Mesenchymal stem cell (in vitro differentiated cells and primary cell): ENCODE measurements at regions not wholly inside any gene's neighbourhood (a gene's known extent, or its start where the extent isn't known, plus 50 kb on each side); places are given as distances from the start of the nearest gene placed in this dataset.

Source experiments
- DNase-seq: peaks from one replicate; pipeline ENCODE4 v3.0.0-alpha.2; 2013
- H2AFZ ChIP-seq: one replicate; pipeline ENCODE4 v1.6.1; 2013; ENCODE audit warnings: low read depth, mild to moderate bottlenecking, control low read depth, inconsistent platforms, low read length, moderate library complexity
- H2AK5ac ChIP-seq: 2 replicates; pipeline ENCODE4 v1.6.1; 2013; ENCODE audit warnings: low read length, moderate library complexity, mild to moderate bottlenecking, inconsistent platforms; ENCODE audit not compliant: severe bottlenecking
- H2BK120ac ChIP-seq: one replicate; pipeline ENCODE4 v1.6.1; 2013; ENCODE audit warnings: low read depth, mild to moderate bottlenecking, inconsistent platforms, low read length, moderate library complexity
- H2BK12ac ChIP-seq, 2 experiments: one replicate each; pipeline ENCODE4 v1.6.1; 2013; ENCODE audit warnings: inconsistent platforms in 2 of 2, low read length in 2 of 2, mild to moderate bottlenecking in 2 of 2, moderate library complexity in 2 of 2, control low read depth in 1 of 2
- H2BK15ac ChIP-seq: one replicate; pipeline ENCODE4 v1.6.1; 2013; ENCODE audit warnings: mild to moderate bottlenecking, low read depth, inconsistent platforms; ENCODE audit not compliant: poor library complexity, severe bottlenecking
- H2BK5ac ChIP-seq: 2 replicates; pipeline ENCODE4 v1.6.1; 2013; ENCODE audit warnings: low read depth, mild to moderate bottlenecking, low read length, control low read depth, inconsistent platforms; ENCODE audit not compliant: poor library complexity, severe bottlenecking
- H3K14ac ChIP-seq, 2 experiments: one replicate each; pipeline ENCODE4 v1.6.1; 2013; ENCODE audit warnings: inconsistent platforms in 2 of 2, low read length in 2 of 2, control low read depth in 1 of 2, mild to moderate bottlenecking in 1 of 2, moderate library complexity in 1 of 2
- H3K18ac ChIP-seq, 2 experiments: one replicate each; pipeline ENCODE4 v1.6.1; 2013; ENCODE audit warnings: inconsistent platforms in 2 of 2, low read length in 2 of 2, control low read depth in 1 of 2, low read depth in 1 of 2, mild to moderate bottlenecking in 1 of 2
- H3K23ac ChIP-seq, 2 experiments: one replicate each; pipeline ENCODE4 v1.6.1; 2013; ENCODE audit warnings: inconsistent platforms in 2 of 2, low read length in 2 of 2, mild to moderate bottlenecking in 2 of 2, moderate library complexity in 2 of 2, control low read depth in 1 of 2
- H3K27ac ChIP-seq: 2 replicates; pipeline ENCODE4 v1.5.1; 2013; ENCODE audit warnings: mild to moderate bottlenecking, moderate library complexity, low read length, control low read depth, inconsistent platforms; ENCODE audit not compliant: poor library complexity, severe bottlenecking
- H3K27me3 ChIP-seq, 2 experiments: 2 replicates each; pipeline versions ENCODE4 v1.6.1 to v1.7.0; 2013; ENCODE audit warnings: low read length in 2 of 2, mild to moderate bottlenecking in 2 of 2, moderate library complexity in 2 of 2, control low read depth in 1 of 2, inconsistent platforms in 1 of 2; ENCODE audit not compliant: control insufficient read depth in 1 of 2, insufficient read depth in 1 of 2
- H3K36me3 ChIP-seq, 2 experiments: 2 replicates each; pipeline versions ENCODE4 v1.6.1 to v1.7.0; 2013; ENCODE audit warnings: low read length in 2 of 2, control low read depth in 1 of 2, inconsistent platforms in 1 of 2, low read depth in 1 of 2, mild to moderate bottlenecking in 1 of 2; ENCODE audit not compliant: insufficient read depth in 2 of 2, control insufficient read depth in 1 of 2
- H3K4ac ChIP-seq, 2 experiments: one replicate each; pipeline ENCODE4 v1.6.1; 2013; ENCODE audit warnings: inconsistent platforms in 2 of 2, low read length in 2 of 2, mild to moderate bottlenecking in 2 of 2, moderate library complexity in 2 of 2, control low read depth in 1 of 2, low read depth in 1 of 2
- H3K4me1 ChIP-seq: 2 replicates; pipeline ENCODE4 v1.6.1; 2013; ENCODE audit warnings: low read depth, low read length, control low read depth; ENCODE audit not compliant: control insufficient read depth, insufficient read depth
- H3K4me2 ChIP-seq: 2 replicates; pipeline ENCODE4 v1.6.1; 2013; ENCODE audit warnings: low read length, mild to moderate bottlenecking, inconsistent platforms; ENCODE audit not compliant: poor library complexity, severe bottlenecking
- H3K4me3 ChIP-seq, 2 experiments: 2 replicates each; pipeline versions ENCODE4 v1.5.1 to v1.7.0; 2013; ENCODE audit warnings: low read length in 2 of 2, mild to moderate bottlenecking in 2 of 2, control low read depth in 1 of 2, low read depth in 1 of 2; ENCODE audit not compliant: insufficient read depth in 1 of 2
- H3K79me1 ChIP-seq: replicated peaks from 2 replicates; pipeline ENCODE4 v1.6.1; 2013; ENCODE audit warnings: mild to moderate bottlenecking, control low read depth, low read length, inconsistent platforms; ENCODE audit not compliant: poor library complexity, severe bottlenecking
- H3K9ac ChIP-seq: 2 replicates; pipeline ENCODE4 v1.7.0; 2013; ENCODE audit warnings: mild to moderate bottlenecking, low read length, moderate library complexity
- H3K9me3 ChIP-seq: 2 replicates; pipeline ENCODE4 v1.7.0; 2013; ENCODE audit warnings: mild to moderate bottlenecking, low read length; ENCODE audit not compliant: control insufficient read depth
- H4K8ac ChIP-seq: one replicate; pipeline ENCODE4 v1.6.1; 2013; ENCODE audit warnings: inconsistent platforms, mild to moderate bottlenecking, low read length, moderate library complexity
- H4K91ac ChIP-seq: one replicate; pipeline ENCODE4 v1.6.1; 2013; ENCODE audit warnings: mild to moderate bottlenecking, low read length, inconsistent platforms
- WGBS: methylation state at CpG from one replicate; pipeline ENCODE4 v1.1.7; 2013; ENCODE audit warnings: mixed read lengths; 5-methylcytosine and 5-hydroxymethylcytosine counted together

DNA sequence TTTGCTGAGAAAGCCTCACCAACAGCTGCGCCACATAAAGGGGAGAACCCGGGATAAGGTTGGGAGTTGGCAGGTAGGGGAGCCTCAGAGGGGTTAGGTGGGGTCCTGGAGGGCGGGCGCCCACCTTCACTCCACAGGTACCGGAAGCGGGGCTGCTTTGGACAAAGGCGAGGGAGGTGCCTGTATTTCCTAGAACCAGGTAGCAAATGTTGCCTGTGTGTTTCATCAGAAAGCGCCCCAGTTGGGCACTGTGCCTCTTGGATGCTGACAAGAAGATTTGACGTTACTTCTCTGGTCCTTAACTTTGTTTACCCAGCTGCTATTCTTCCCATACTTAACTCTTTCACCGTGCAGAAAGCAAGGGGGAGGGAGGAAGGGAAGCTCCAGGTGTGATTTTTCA, 278.9 kb downstream of the ZNF536 start:
- H2BK5ac ChIP-seq, result no peak overlapping the region
- H2BK120ac ChIP-seq, result no peak overlapping the region
- H2AK5ac ChIP-seq, result no peak overlapping the region
- H2BK15ac ChIP-seq, result no peak overlapping the region
- H3K4me2 ChIP-seq, result no peak overlapping the region
- H2BK12ac ChIP-seq, result no peak overlapping the region
- no peak overlapping the region for H3K4me3 ChIP-seq
- WGBS, result 78% methylated on average over 10 of the region's 10 CpGs
- no peak overlapping the region for H4K8ac ChIP-seq
- no peak overlapping the region for H3K14ac ChIP-seq
- H3K36me3 ChIP-seq, result no peaks in the 10 kb centered on the region
- H3K4me1 ChIP-seq, result peaks cover 1% of the 10 kb centered on the region
- no peak for DNase-seq
- H4K91ac ChIP-seq, result no peak overlapping the region
- no peaks in the 10 kb centered on the region for H3K79me1 ChIP-seq
- no peak overlapping the region for H3K9ac ChIP-seq
- H3K27ac ChIP-seq, result no peak overlapping the region
- H3K4ac ChIP-seq, result no peak overlapping the region
- no peaks in the 10 kb centered on the region for H3K9me3 ChIP-seq
- peaks cover 7 to 85% of the 10 kb centered on the region in 2 experiments for H3K27me3 ChIP-seq
- no peak overlapping the region for H3K23ac ChIP-seq
- H2AFZ ChIP-seq, result no peak overlapping the region
- H3K18ac ChIP-seq, result no peak overlapping the region

DNA sequence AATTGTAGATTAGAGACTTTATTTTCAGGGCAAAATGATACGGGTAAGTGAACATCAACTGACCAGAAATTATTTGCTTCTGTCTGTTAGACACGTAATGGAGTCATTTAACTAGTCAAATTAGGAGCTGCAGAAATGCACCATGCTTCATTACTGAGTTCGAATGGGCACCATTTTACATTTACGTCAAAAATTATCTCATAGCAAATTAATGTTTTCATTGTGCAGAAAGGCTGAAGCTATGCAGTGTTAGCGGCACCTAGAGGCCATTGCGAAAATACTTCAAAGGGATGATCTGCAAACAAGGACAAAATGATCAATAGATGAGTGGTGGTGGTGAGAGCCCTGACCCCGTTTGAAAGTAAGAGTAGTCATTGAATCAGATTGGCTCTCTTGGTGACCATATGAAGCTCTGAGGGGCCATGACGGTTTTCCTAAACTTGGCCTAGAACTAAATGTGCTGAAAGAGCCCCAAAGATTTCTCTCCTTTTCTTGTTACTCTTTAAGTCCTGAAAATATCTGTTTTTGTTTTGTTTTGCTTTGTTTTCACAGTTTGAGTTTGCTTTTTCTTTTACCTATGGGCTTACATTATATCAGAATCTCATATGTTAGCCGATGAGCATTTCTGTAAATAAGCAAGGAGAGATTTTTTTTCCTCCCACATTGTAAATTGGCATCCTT, 277.9 kb downstream of the ZNF536 start:
- Histone ChIP-seq H2BK5ac (no peak overlapping the region), H3K27ac (no peak overlapping the region), H3K18ac (no peak overlapping the region), H4K8ac (no peak overlapping the region), H3K4ac (no peak overlapping the region), H2AK5ac (no peak overlapping the region), H3K4me3 (no peak overlapping the region), H3K14ac (no peak overlapping the region), H3K9ac (no peak overlapping the region), H3K4me2 (no peak overlapping the region), H3K27me3 (peaks cover 7 to 84% of the 10 kb centered on the region in 2 experiments), H2AFZ (no peak overlapping the region), H3K79me1 (no peaks in the 10 kb centered on the region), H2BK120ac (no peak overlapping the region), H3K23ac (no peak overlapping the region), H4K91ac (no peak overlapping the region), H2BK12ac (no peak overlapping the region), H3K4me1 (peaks cover 1% of the 10 kb centered on the region), H3K9me3 (no peaks in the 10 kb centered on the region), H2BK15ac (no peak overlapping the region), H3K36me3 (no peaks in the 10 kb centered on the region)
- peak; percentile 41 for DNase-seq
- 26% methylated on average over 6 of the region's 9 CpGs for WGBS

DNA sequence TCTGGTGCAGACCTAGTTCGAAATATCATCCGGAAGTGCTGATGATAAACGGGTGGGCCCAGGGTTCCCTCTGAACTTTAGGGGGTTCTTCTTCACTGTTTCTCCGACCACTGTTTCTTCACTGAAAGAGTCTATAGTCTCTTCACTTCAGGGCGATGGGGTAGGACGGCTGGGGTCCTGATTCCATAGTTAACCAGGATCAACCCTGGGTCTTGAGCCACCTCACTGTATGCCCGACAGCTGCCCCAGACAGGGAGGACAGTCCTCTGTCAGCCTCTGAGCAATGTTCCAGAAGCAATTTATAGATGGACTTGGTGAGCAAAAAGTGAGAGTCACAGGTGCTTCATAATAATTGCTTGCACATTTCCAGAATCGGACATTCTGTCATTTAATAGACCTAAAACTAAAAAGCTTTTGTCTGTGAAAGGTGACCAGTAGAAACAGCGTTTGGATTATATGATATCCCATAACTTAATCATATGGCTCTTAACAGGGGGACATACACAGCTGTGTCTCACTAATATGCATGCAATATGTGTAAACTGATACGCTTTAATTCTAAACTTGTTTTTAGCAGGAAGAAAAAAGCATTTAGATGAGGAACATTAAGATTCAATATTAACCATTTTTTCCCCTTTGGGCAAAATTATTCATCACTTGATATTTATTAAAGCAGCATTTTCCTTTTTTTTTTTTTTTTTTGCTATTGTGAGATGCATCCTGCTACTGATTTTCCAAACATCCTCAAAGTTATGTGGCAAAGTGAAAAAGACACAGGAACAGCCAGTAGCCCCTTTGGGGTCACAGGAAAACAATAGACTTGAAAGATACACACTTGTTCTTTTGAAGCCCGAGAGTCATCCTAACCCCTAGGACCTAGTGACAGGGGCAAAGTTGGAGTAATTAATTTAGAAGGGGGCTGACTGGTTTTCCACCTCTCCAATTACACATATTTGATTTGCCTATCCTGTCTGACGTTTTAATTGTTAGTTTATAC, 277.0 kb downstream of the ZNF536 start:
- Histone ChIP-seq H2AK5ac (no peak overlapping the region), H3K4me1 (peaks cover 1% of the 10 kb centered on the region), H3K27me3 (peaks cover 7 to 76% of the 10 kb centered on the region in 2 experiments), H3K36me3 (no peaks in the 10 kb centered on the region), H2BK12ac (no peak overlapping the region), H2AFZ (no peak overlapping the region), H3K4ac (no peak overlapping the region), H3K4me2 (no peak overlapping the region), H3K9ac (no peak overlapping the region), H3K18ac (no peak overlapping the region), H2BK5ac (no peak overlapping the region), H4K91ac (no peak overlapping the region), H3K14ac (no peak overlapping the region), H3K4me3 (no peak overlapping the region), H2BK15ac (no peak overlapping the region), H3K23ac (no peak overlapping the region), H3K27ac (no peak overlapping the region), H3K9me3 (no peaks in the 10 kb centered on the region), H2BK120ac (no peak overlapping the region), H3K79me1 (no peaks in the 10 kb centered on the region), H4K8ac (no peak overlapping the region)
- DNase-seq, result no peak
- WGBS, result 82% methylated on average over 7 of the region's 12 CpGs
